WI38 (cell line): ENCODE measurements at regions not wholly inside any gene's neighbourhood (a gene's known extent, or its start where the extent isn't known, plus 50 kb on each side); places are given as distances from the start of the nearest gene placed in this dataset.

Source experiments
- H3K4me3 ChIP-seq: 2 replicates; pipeline ENCODE4 v1.5.1; 2011; ENCODE audit warnings: low read depth, mild to moderate bottlenecking, control low read depth, low read length
- TF ChIP-seq, protein P1 (sequence below): IDR thresholded peaks from 2 replicates; pipeline ENCODE4 v1.5.1; 2012; ENCODE audit warnings: low read depth, mild to moderate bottlenecking, control low read depth, low read length

DNA sequence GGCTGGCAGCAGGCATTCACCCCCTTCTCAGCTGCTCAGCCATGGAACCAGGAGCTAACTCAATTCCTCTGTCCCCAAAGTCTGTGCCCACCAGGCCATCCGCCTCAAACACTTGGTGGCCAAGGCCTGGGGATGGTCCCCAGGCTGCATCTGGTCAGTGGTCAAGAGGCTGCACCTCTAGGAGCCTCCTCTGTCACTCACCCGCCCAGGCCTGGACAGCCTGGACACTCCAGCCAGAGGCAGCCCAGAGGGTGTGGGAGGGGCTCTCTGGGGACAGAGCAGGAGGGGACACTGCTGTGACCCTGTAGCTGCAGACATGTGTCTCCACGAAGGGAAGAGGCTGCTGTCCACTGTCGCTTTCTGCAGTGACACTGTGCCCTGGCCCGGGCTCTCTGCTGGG, 416.6 kb upstream of the SULF2 start:
- TF ChIP-seq, protein P1, sequence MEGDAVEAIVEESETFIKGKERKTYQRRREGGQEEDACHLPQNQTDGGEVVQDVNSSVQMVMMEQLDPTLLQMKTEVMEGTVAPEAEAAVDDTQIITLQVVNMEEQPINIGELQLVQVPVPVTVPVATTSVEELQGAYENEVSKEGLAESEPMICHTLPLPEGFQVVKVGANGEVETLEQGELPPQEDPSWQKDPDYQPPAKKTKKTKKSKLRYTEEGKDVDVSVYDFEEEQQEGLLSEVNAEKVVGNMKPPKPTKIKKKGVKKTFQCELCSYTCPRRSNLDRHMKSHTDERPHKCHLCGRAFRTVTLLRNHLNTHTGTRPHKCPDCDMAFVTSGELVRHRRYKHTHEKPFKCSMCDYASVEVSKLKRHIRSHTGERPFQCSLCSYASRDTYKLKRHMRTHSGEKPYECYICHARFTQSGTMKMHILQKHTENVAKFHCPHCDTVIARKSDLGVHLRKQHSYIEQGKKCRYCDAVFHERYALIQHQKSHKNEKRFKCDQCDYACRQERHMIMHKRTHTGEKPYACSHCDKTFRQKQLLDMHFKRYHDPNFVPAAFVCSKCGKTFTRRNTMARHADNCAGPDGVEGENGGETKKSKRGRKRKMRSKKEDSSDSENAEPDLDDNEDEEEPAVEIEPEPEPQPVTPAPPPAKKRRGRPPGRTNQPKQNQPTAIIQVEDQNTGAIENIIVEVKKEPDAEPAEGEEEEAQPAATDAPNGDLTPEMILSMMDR = no peak
- H3K4me3 ChIP-seq = no peak overlapping the region

DNA sequence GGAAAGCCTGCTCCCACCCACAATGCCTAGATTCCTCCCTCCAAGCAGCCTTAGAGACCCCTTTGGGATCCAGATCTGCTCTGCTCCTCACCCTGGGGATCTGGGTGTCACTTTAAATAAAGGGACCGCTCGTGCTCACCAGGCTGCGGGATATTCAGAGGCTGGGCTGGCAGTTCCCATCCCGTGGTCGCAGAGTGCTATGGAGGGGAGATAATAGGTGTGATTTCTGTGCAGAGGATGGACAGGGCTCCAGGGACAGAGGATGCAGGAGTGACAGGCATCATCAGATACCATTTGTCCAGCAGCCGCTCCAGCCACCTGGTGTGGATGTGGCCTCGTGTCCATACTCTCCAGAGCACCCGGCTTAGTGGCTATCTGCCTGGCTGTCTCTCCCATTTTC, 415.9 kb upstream of the SULF2 start:
- TF ChIP-seq, protein P1 = no peak
- no peak overlapping the region for H3K4me3 ChIP-seq

DNA sequence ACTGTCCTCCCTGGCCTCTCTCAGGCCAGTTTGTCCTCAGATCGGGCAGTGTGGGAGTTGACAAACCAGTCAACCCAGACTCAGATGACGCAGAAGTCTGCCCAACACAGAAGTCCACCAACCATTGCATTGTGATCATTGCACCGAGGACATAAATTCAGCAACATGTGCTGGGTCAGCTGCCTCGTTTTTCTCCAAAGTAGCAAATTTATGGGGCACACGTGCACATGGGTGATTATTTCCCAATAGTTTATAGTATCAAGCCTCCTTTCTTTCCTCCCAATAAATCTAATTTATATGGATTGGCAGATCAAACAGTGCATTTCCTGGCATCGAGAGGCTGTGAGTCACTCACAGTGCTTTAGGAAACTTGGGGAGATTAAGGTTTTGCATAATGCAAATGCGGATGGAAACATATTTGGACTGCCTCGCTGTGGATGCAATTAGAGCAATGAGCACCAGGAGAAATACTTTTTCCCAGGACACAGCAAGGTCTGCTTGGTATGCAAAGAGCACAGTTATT, 413.7 kb upstream of the SULF2 start:
- no peak overlapping the region for H3K4me3 ChIP-seq
- TF ChIP-seq, protein P1 = no peak

DNA sequence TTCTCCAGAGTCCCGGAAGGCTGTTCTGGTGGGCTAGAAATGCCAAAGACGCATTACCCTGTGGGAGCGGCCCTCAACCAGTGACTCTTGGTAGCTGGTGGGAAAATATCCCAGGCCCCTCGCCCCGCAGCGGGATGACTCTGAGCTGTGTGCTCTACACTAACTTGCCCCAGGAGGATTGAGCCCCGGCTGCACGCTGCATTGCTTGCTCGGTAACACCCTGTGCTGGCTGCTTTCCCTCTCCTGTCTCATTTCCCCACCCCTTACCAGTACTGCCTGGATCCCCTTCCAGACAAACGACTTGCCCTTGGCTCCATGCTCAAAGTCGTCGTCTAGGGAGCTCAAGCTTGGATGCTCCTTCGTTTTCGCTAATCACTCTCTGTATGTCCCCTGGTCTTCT, 411.8 kb upstream of the SULF2 start:
- H3K4me3 ChIP-seq = no peak overlapping the region
- TF ChIP-seq, protein P1 = no peak

DNA sequence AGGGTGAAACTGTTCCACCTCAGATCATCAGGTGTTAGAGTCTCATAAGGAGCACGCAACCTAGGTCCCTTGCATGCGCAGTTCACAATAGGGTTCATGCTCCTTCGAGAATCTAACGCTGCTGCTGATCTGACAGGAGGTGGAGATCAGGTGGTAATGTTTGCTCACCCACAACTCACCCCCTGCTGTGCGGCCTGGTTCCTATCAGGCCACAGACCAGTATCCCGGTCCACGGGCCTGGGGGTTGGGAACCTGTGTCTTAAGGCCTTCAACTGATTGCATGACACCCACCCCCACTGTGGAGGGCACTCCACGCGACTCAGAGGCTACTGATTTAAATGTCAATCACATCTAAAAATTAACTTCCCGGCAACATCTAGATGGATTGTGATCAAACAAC, 411.2 kb upstream of the SULF2 start:
- TF ChIP-seq, protein P1 = no peak
- H3K4me3 ChIP-seq = no peak overlapping the region

DNA sequence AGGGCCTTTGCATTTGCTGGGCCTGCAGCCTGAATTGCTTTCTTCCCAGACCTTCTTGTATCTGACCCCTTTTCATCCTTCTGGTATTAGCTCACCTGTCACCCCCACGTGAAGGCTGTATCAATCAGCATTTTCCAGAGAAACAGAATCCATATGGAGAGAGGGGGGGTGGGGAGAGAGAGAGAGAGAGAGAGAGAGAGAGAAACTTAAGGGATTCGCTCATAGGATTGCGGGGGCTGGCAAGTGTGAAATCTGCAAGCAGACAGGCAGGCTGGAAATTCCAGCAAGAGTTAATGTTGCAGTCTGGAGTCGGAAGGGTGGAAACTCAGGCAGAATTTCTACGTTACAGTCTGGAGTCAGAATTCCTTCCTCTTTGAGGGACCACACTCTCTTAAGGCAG, 410.7 kb upstream of the SULF2 start:
- TF ChIP-seq, protein P1 = no peak
- no peak overlapping the region for H3K4me3 ChIP-seq

DNA sequence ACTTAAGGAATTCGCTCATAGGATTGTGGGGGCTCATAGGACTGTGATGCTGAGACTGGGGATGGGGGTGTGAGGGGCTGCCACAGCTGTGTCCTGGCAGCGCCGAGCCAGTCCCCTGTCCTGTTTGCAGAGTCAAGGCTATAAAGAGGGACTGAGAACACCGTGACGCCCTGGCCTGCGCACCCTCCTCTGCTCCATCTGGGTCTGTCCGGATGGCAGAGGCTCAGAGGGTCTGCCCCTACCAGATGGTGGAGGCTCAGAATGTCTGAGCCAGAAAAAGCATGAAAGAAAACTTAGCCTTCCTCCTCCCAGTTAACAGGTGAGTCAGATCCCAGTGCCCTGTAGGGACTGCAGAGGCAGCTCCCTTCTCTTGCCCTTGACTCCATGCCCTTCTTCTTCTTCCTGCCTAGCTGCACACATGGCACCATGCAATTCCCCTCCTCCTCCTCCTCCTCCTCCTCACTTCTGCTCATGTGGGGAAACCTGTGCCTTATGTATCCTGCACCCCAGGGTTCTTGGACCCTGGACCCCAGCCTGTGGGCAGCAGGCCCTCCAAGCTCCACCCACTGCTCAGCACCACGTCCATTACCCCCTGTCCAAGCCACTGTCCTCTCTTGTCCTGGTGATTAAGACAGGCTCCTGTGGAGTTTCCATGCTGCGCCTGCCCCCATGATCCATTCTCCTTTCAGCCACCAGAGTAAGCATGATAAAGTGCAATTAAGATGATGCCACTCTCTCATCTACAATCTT, 410.0 kb upstream of the SULF2 start:
- TF ChIP-seq, protein P1 = no peak
- H3K4me3 ChIP-seq = no peak overlapping the region
